ENCODE measurements at regions not wholly inside any gene's neighbourhood (a gene's known extent, or its start where the extent isn't known, plus 50 kb on each side); places are given as distances from the start of the nearest gene placed in this dataset.
A peak's percentile ranks its signal among the peaks of the same experiment; 100 is the strongest.
"Not testable (repeated sequence)": the region's sequence is repeated elsewhere in the genome, so short reads cannot be mapped to it uniquely, and the experiment has no call there.

DNA sequence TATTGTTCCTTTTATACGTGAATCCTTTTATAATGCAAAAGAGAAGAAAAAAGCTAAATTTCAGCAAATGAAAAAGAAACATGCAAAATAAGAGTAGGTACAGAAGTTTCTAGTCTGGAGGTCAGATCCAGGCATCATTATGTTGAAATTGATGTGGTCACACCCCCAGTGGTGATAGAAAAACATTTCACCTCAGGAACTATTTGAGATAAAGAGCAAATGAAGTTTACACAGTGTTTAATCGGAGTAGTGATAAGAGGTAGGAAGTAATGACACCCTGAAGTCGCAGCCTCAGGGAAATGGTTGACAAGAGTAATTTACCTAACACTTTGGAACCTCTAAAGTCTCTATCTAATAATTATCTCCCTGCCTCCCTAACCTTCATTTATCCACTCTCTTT lies 536.0 kb upstream of the STEAP1 start:
- DNase-seq (no peak), ATAC-seq (no peak)

DNA sequence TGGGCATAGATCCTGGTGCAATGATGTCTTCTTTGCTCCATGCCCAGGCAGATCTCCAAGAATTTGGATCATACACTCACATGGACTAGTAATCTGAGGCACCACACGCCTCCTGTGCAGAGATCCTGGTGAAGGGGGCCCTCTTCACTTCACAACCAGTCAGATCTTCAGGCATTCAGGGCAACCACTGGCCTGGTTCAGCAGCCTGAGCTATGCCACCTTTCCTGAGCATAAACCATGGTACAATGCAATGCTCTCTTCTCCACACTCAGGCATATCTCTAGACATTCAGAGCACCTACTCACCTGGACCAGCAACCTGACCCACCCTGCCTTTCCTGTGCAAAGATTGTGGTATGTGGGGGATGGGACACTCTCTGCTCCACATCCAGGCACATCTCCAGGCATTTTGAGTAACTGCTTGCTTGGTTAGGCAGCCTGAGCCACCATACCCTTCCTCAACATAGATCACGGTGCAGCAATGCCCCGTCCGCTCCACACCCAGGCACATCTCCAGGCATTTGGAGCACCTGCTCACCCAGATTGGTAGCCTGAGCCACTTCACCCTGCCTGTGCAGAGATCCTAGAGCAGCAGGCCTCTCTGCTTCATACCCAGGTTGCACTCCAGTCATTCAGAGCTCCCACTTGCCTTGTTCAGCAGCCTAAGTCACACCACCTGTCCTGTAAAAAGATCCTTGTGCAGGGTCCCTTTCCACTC lies 532.2 kb upstream of the STEAP1 start:
- no peak for DNase-seq
- ATAC-seq = no peak

GRCh38 chr7:89623018-89623672 lies 531.1 kb upstream of the STEAP1 start:
- ATAC-seq = peak; percentile 72
- no peak for DNase-seq

GRCh38 chr7:89624155-89624554 lies 530.1 kb upstream of the STEAP1 start:
- DNase-seq, ATAC-seq: not testable (repeated sequence)

DNA sequence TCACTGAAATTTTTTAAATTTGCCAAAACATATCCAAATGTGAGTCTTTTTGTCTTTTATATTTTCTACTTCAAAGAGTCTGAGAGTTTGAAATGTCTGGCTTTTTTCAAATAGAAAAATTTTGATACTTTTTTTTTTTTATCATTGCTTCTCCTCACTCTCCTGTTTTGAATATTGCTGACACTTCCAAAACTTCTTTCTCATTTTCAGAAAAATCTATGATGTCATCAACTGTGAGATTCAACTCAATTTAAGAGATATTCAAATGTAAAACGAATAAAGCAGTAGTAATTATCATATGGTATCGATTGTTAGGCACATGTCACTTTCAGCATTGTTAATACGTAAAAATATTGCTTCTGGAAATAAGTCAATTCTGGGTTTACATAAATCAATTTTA lies 505.8 kb upstream of the STEAP1 start:
- ATAC-seq (no peak), DNase-seq (no peak)

DNA sequence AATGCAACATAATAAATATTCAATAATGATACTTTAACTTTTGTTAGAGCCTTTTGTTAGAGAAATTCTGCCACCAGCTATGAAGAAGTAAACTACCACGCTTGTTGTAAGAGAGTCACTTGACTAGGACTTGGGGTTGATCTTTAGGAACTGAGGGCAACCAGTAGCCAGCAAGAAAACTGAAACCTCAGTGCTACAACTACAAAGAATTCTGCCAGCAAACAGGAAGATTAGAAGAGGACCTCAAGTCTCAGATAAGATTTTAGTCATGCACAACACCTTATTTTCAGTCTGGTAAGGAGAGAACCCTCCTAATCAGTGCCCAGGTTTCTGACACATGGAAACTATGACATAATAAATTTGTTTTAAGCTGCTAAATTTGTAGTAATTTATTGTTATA lies 498.3 kb upstream of the STEAP1 start:
- no peak for DNase-seq
- ATAC-seq = no peak

- DNase-seq (no peak), ATAC-seq (no peak)
These were observed 492.4 kb upstream of the STEAP1 start for GRCh38 chr7:89661876-89662275.

DNA sequence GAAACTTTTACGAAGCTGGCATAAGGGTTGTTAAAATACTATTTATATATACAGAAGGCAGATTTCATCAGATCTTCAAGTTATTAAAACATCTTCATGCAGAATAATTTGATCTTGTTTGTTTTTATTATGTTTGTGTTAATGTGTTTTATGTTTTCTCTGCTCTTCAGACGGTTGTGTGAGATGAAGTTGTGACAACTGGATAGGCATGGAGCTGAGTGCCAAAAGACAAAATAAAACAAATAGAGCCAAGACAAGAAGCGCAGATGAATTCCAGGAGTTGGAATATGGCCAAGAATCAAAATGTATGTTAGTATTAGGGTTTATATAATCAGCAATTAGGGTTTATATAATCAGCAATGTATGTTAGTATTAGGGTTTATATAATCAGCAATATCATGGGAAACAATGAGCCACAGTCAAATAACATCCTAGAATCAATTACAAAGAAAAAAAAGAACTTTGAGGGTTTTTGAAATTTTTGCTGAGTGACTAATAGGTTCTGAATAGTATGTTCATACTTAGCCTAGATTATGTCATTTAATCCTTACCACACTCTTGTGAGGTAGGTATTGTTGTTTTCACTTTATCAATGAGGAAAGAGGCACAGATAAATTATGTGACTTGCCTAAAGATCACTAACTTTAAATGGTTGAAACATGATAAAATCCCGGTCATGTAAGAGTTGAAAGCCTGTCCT lies 488.0 kb upstream of the STEAP1 start:
- ATAC-seq = no peak
- DNase-seq = no peak

DNA sequence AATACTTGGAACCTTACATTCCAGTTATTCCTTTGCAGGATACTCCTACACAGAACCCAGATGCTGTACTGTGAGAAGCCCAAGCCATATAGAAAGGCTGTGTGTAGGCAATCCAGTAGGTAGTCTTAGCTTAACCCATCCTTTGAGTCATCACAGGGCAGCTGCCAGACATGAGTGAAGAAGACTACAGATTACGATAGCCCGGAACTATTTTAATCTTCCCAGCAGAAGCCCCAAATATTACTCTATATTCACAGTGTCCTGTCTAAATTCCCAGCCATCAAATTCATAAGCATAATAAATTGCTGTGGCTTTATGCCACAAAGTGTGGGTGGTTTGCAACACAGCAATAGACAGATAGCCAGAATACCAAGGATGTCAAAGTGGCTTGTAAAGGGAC lies 474.1 kb upstream of the STEAP1 start:
- ATAC-seq = no peak
- DNase-seq = no peak

- DNase-seq (no peak), ATAC-seq (no peak)
These were observed 472.8 kb upstream of the STEAP1 start for GRCh38 chr7:89681448-89681847.

- no peak for ATAC-seq
- no peak for DNase-seq
These were observed 469.0 kb upstream of the STEAP1 start for GRCh38 chr7:89685287-89685686.

- ATAC-seq (no peak), DNase-seq (no peak)
These were observed 467.1 kb upstream of the STEAP1 start for GRCh38 chr7:89687211-89687610.

GRCh38 chr7:89695241-89695640 lies 459.0 kb upstream of the STEAP1 start:
- ATAC-seq (no peak), DNase-seq (no peak)

DNA sequence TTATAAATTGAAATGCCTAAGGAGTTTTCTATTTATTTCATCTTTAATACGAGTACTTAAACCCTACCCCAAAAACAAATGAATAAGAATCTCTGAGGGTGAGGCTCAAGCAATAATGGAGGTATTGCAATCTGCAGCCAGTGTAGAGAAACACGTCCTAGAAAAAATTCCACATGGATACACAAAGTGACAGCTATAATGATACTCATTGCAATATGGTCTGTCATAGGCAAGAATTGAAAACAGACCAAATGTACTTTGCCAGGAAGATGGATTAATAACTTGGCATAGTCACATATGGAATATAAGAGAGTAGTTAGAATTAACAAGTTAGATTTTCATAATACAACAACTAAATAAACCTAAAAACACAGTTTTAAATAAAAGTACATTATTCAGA lies 440.1 kb upstream of the STEAP1 start:
- ATAC-seq = no peak
- no peak for DNase-seq

DNA sequence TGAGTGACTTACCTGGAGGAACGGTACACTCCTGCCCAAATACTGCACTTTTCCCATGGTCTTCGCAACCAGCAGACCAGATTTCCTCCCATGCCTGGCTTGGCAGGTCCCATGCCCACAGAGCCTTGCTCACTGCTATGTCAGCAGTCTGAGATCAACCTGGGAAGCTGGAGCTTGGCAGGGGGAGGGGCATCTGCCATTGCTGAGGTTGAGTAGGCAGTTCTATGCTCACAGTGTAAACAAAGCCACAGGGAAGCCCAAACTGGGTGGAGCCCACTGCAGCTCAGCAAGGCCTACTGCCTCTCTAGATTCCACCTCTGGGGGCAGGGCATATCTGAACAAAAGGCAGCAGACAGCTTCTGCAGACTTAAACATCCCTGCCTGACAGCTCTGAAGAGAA lies 435.3 kb upstream of the STEAP1 start:
- ATAC-seq, DNase-seq: not testable (repeated sequence)

DNA sequence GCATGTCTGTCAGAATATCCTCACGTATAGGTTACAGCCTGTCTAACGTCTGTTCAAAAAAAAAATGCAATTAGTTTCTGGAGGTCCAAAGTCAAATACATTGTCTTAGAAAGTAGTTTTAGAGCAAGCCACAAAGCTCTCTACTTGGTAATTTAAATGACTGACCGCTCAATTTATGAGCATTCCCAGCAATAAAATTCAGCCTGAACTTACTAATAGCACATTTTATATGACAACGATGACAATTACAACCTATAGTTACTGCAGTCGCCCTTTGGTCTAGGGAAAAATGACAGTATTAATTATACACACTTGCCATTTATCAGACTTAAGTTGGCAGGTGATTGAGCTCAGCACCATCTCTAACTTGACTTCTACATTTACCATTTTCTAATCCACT lies 425.8 kb upstream of the STEAP1 start:
- ATAC-seq (no peak), DNase-seq (no peak)

DNA sequence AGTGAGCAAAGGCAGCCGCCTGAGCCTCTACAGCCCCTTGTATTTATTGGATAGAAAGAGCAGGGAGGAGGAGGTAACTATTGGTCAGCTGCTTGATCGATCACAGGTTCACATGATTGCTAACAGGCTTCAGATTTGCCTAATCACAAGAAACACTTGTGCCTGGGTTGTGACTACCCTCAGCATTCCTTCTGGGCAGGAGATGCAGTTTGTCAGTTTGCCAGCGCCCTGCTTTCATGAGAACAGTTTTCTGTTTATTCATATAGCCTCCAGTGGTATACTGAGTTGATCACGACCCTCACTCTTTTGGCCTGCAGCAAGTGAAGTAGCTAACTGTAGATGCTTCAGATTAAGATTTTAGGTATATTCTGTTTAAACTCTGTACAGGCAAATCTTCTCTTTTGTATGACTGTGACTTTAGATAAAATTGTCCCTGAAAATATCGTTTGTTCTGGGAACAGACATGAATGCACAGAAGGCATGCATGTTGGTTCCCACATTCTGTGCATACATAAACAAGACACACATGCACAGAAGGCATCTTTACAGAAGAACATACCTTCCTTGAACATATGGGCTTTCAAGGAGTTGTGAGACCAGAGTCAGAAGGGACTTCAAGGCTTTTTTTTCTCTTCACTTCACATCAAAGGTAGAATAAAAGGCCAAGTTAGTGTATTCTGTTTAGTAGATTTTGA lies 422.4 kb upstream of the STEAP1 start:
- ATAC-seq (no peak), DNase-seq (no peak)

- ATAC-seq (no peak), DNase-seq (no peak)
These were observed 415.7 kb upstream of the STEAP1 start for GRCh38 chr7:89738549-89738948.

DNA sequence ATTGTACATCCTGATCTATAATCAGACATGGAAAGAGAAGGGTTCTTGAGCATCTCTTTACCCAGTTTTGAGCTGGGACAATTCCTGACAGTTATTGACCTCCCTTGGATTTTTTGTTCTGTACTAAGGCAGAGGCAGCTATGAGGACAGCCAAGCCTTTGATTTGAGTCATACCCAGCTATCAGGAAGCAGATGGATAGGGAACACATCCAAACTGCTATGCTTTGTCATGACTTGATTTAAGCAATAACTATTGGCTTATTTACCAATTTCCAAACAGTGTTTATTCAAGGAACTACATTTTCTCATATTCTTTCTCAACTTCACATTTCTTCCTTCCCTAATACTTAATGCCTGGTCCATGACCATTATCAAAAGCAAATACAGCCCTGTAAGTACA lies 396.4 kb upstream of the STEAP1 start:
- ATAC-seq = no peak
- DNase-seq = no peak

GRCh38 chr7:89760690-89761089 lies 393.6 kb upstream of the STEAP1 start:
- no peak for ATAC-seq
- no peak for DNase-seq

DNA sequence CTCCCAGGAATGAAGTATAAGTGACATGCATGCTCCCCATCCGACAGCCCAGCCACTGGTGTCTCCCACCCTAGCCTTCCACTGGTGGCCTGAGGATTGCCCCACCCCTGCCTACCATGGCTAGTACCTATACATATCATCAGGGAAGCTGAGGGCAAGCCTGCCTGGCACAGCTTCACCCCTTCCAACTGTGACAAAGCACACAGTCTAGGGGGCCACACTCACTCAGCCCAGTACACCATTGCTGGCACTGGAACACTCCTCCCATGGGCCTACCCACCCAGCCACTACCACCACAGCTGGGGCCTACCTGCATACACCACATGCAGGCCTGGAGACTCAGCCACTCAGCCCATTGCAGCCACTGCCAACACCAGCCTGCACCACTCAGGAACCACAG lies 393.1 kb upstream of the STEAP1 start:
- ATAC-seq (peak; percentile 14), DNase-seq (no peak)

DNA sequence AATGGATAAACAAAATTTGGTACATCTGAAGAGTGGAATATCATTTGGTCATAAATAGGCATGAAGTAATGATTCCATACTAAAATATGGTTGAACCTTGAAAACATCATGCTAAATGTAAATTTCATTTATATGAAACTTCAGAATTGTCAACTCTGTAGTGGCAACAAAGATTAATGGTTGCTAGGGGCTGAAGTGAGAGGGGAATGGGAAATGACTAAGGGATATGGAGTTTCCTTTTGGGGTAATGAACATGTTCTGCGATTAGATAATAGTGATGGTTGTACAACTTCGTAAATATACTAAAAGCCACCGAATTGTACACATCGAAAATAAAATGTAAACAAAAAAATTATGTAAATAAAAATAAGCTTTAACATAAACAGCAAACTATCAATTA lies 384.1 kb upstream of the STEAP1 start:
- DNase-seq (no peak), ATAC-seq (no peak)
